Mucosa of descending colon (tissue), 3 donors: ENCODE measurements at regions not wholly inside any gene's neighbourhood (a gene's known extent, or its start where the extent isn't known, plus 50 kb on each side); places are given as distances from the start of the nearest gene placed in this dataset.
"Not testable (repeated sequence)": the region's sequence is repeated elsewhere in the genome, so short reads cannot be mapped to it uniquely, and the experiment has no call there.

Source experiments
- ATAC-seq: fragments of 200-7000 bp; cut with Tn5 transposase; one replicate; pipeline ENCODE4 v1.9.1; 2020; ENCODE audit warnings: mild to moderate bottlenecking, moderate library complexity
- DNase-seq, 3 donors: peaks; one replicate each; pipeline ENCODE4 v3.0.0-alpha.2; 2020
- H3K36me3 ChIP-seq: fragments of 200-600 bp; one replicate; pipeline ENCODE4 v1.8.0; 2021; ENCODE audit warnings: low read depth, mild to moderate bottlenecking
- H3K4me1 ChIP-seq: fragments of 200-600 bp; one replicate; pipeline ENCODE4 v1.8.0; 2021; ENCODE audit warnings: low read depth, mild to moderate bottlenecking
- H3K4me3 ChIP-seq: fragments of 200-600 bp; one replicate; pipeline ENCODE4 v1.8.0; 2021; ENCODE audit warnings: mild to moderate bottlenecking
- H3K9me3 ChIP-seq: fragments of 200-600 bp; one replicate; pipeline ENCODE4 v1.8.0; 2021; ENCODE audit warnings: mild to moderate bottlenecking
- CTCF ChIP-seq: fragments of 200-600 bp; IDR thresholded peaks from one replicate; pipeline ENCODE4 v1.8.0; 2022; ENCODE audit warnings: antibody characterized with exemption, mild to moderate bottlenecking
- intact Hi-C, 2 donors: fragments of 100-400 bp; cut with DNase I in 1 of 2; cut with micrococcal nuclease in 1 of 2; formaldehyde crosslinking; loops; one replicate each; pipeline versions ENCODE4 v1.11.0 to v1.11.1; 2022; cut with DNase I, micrococcal nuclease
- donor health status: DM: no; HTN: no; CAD: no; lungs with moderate emphysema.
- donor health status: DM: no; HTN: no; CAD: no.
- donor health status: DM: no; HTN: yes; CAD: no.

DNA sequence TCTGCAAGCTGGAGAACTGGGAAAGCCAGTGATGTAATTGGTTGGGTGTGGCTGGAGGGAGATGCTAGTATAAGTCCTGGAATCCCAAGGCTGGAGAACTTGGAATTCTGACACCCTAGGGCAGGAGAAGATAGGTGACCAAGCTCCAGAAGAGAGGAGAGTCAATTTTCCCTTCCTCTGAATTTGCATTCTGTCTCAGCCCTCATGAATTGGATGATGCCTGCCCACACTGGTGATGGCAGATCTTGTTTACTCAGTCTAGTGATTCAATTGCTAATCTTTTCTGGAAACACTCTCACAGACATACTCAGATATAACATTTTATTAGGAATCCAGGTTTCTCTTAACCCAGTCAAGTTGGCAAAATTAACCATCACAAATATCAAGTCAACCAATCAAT is 287.2 kb downstream of the RDH14 start:
- no peak for DNase-seq
- intact Hi-C loops = no loop called here
- no peaks in the 10 kb centered on the region for H3K9me3 ChIP-seq
- H3K36me3 ChIP-seq = no peaks in the 10 kb centered on the region
- no peak for ATAC-seq
- H3K4me3 ChIP-seq = no peak overlapping the region
- no peak for TF ChIP-seq CTCF
- H3K4me1 ChIP-seq = no peaks in the 10 kb centered on the region

DNA sequence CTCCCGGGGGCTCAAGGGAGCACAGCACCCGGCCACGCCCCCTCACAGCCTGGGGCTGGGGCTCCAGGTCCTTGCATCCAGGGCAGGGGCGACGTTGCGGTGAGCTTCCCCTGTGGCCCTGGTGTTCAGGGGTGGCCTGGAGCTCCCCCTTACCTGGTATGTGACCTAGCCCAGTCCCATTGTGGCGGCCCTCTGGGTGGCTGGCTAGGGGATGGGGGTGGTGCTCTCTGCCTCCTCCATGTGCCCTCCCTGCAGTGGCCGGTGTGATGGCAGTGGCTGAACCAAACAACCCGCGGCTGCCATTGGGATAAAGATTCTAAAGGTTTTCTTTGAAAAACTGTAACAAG is 288.3 kb downstream of the RDH14 start:
- no peak overlapping the region for H3K4me3 ChIP-seq
- intact Hi-C loops = no loop called here
- no peak for TF ChIP-seq CTCF
- no peaks in the 10 kb centered on the region for H3K4me1 ChIP-seq
- ATAC-seq (no peak), DNase-seq (no peak)
- H3K9me3 ChIP-seq = no peaks in the 10 kb centered on the region
- H3K36me3 ChIP-seq = no peaks in the 10 kb centered on the region

DNA sequence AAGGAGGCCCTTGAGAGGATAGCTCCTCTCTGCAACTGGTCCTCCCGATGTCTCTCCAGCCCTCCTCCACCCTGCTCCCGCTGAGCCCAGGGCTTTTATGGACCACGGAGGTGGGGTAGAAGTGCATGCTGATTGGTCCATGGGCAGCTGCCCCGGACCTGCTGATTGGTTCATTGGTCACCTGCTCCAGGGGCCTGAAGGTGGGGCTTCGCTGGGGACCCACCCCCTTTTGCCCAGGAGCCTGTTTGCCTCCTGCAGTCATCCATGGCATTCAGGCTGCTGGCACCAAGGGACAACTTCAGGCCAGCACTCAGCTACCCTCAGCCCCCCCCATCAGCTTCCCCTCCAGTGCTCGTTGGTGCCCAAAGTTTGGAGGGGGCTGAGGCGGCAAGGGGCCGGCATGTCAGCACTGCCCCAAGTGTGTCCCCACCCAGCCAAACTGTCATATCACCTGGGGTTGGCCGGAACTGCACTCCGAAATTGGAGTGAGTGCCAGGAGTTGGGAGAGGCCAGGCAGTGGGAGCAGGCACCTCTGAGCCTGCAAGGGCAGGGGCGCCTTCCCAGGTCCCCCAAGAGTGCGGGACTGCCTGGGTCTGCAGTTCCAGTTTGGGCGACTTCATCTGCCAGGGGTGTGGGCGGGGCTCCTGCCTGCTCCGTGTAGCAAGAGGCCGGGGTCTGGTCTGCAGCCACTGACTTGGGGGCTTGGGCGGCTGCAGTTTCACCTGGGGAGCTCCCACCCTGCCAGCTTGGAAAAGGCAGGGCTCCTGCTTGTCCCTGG is 288.9 kb downstream of the RDH14 start:
- intact Hi-C loops = no loop called here
- no peak for TF ChIP-seq CTCF
- no peaks in the 10 kb centered on the region for H3K36me3 ChIP-seq
- DNase-seq = peak in 1 of 3 donors; percentile 48
- no peak for ATAC-seq
- H3K9me3 ChIP-seq = no peaks in the 10 kb centered on the region
- no peak overlapping the region for H3K4me3 ChIP-seq
- H3K4me1 ChIP-seq = no peaks in the 10 kb centered on the region

DNA sequence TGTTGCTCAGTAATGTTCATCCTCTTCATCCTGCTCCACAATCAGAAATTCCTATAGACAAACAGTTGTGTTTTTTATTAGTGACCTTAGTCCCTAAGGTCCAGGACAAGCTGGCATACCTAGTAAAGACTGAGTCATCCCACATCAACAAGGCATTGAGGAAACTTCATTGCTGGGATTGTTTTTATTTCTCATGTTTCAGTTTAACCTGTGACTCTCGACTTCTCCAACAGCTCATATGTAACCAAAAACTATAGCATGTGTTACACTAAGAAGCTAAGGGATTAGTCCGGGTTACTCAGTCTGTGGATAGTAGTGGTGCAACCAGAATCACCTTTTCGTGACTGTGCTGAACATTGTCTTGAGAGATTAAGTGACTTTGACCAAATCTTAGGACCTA is 292.1 kb downstream of the RDH14 start:
- H3K4me3 ChIP-seq = no peak overlapping the region
- no peaks in the 10 kb centered on the region for H3K4me1 ChIP-seq
- no peak for ATAC-seq
- intact Hi-C loops = no loop called here
- no peaks in the 10 kb centered on the region for H3K9me3 ChIP-seq
- H3K36me3 ChIP-seq = no peaks in the 10 kb centered on the region
- TF ChIP-seq CTCF = no peak
- no peak for DNase-seq

DNA sequence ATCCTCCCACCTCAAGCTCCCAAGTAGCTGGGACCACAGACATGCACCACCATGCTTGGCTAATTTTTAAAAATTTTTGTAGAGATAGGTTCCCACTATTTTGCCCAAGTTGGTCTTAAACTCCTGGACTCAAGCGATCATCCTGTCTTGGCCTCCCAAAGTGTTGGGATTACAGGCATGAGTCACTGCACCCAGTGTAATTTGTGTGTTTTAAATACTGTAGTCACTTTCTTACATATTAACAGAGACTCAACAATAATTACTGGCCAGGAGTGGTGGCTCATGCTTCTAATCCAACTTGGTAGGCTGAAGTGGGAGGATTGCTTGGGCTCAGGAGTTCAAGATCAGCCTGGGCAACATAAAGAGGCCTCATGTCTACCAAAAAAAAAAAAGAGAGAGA is 293.0 kb downstream of the RDH14 start:
- no peak overlapping the region for H3K4me3 ChIP-seq
- no peaks in the 10 kb centered on the region for H3K4me1 ChIP-seq
- no peaks in the 10 kb centered on the region for H3K36me3 ChIP-seq
- H3K9me3 ChIP-seq = no peaks in the 10 kb centered on the region
- DNase-seq (no peak), ATAC-seq (no peak)
- no peak for TF ChIP-seq CTCF
- intact Hi-C loops = no loop called here

DNA sequence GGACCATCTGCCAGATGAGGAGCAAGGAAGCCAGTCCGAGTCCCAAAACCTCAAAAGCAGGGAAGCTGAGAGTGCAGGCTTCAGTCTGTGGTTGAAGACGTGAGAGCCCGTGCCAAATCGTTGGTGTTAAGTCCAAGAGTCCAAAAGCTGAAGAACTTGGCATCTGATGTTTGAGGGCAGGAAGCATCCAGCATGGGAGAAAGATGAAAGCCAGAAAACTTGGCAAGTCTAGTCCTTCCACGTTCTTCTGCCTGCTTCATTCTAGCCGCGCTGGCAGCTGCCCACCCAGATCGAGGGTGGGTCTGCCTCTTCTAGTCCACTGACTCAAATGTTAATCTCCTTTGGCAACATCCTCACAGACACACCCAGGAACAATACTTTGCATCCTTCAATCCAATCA is 293.8 kb downstream of the RDH14 start:
- ATAC-seq, intact Hi-C loops, H3K36me3 ChIP-seq, H3K9me3 ChIP-seq, H3K4me1 ChIP-seq, DNase-seq, H3K4me3 ChIP-seq: not testable (repeated sequence)
